Right lobe of liver (tissue), 4 donors: ENCODE measurements at regions not wholly inside any gene's neighbourhood (a gene's known extent, or its start where the extent isn't known, plus 50 kb on each side); places are given as distances from the start of the nearest gene placed in this dataset.

Experiments used
- CTCF ChIP-seq, 4 donors: fragments of 200-600 bp in 3 of 4; fragments of 450-650 bp in 1 of 4; IDR thresholded peaks; one replicate each; pipeline versions ENCODE4 v1.5.1 to v1.8.0; 2016 to 2022; ENCODE audit warnings: antibody characterized with exemption in 4 of 4, mild to moderate bottlenecking in 2 of 4
- POLR2A ChIP-seq: fragments of 450-650 bp; IDR thresholded peaks from one replicate; pipeline ENCODE4 v1.6.1; 2017; ENCODE audit warnings: antibody characterized with exemption, mild to moderate bottlenecking
- donor health status: DM: no; HTN: no; CAD: no.
- donor health status: DM: no; HTN: no; CAD: no.
- donor health status: DM: no; HTN: yes; CAD: no.

- TF ChIP-seq CTCF (IDR thresholded peaks at IDR 0.05) (no peak), POLR2A (no peak)
These were observed 647.6 kb downstream of the LMO4 start for GRCh38 chr1:87976316-87976715.
